OCI-M2 (cell line): ENCODE measurements at regions not wholly inside any gene's neighbourhood (a gene's known extent, or its start where the extent isn't known, plus 50 kb on each side); places are given as distances from the start of the nearest gene placed in this dataset.
"Not testable (repeated sequence)": the region's sequence is repeated elsewhere in the genome, so short reads cannot be mapped to it uniquely, and the experiment has no call there.

Experiments
- DNase-seq: peaks from one replicate; lab custom pipeline; 2025; ENCODE audit not compliant: unreplicated experiment; lab: John Stamatoyannopoulos, UW

- DNase-seq, result no peak
Observed at GRCh38 chr4:12399781-12400180, 971.1 kb upstream of the HS3ST1 start.

- no peak for DNase-seq
Observed at GRCh38 chr4:12393631-12394262, 965.1 kb upstream of the HS3ST1 start.

DNA sequence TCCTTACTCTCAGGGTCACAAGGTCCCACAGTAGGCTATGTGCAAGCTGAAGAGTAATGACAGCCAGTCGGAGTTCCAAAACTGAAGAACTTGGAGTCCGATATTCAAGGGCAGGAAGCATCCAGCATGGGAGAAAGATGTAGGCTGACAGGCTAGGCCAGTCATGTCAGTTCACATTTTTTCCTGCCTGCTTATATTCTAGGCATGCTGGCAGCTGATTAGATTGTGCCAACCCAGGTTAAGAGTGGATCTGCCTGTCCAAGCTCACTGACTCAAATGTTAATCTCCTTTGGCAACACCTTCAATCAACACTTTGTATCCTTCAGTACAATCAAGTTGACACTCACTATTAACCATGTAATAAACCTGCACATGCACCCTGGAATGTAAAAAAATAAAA, 960.9 kb upstream of the HS3ST1 start:
- DNase-seq, result no peak

GRCh38 chr4:12382567-12382966, 953.9 kb upstream of the HS3ST1 start:
- DNase-seq, result no peak

DNA sequence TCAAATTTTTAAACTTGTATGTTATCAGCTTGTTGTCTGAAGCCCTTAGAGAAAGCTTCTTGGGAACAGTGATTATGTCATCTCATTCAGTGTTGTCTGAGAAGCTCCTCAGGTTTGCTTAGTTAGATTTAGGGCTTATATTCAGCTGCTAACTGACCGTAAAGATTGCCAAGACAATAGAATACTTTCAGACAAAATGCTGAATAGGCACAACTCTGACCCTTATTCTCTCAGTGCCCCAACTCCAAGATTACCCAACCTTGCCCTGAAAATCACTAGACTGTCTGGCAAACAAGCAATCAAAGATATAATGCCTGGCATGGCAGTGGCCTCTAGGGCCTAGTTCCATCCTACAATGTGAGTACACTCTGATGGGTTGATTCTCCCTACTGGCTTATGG, 950.5 kb upstream of the HS3ST1 start:
- no peak for DNase-seq

DNA sequence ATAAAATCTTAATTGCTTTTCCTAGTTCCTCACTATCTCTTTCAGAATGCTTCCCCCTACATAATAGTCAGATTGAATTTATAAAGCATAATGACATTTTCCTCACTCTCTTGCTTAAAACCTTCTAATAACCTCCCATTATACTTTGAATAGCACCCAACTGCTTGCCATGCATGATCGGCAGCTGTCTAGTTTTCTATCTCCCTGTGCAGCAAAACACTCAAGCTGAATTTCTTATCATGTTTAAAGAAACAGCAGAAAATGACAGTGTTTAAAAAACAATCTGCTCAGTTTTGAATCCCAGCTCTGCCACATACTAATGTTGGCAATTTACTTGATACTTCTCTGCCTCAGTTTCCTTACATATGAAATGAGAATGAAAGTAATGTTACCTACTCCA, 947.1 kb upstream of the HS3ST1 start:
- no peak for DNase-seq

- DNase-seq, result not testable (repeated sequence)
Observed at GRCh38 chr4:12365869-12366268, 937.2 kb upstream of the HS3ST1 start.

DNA sequence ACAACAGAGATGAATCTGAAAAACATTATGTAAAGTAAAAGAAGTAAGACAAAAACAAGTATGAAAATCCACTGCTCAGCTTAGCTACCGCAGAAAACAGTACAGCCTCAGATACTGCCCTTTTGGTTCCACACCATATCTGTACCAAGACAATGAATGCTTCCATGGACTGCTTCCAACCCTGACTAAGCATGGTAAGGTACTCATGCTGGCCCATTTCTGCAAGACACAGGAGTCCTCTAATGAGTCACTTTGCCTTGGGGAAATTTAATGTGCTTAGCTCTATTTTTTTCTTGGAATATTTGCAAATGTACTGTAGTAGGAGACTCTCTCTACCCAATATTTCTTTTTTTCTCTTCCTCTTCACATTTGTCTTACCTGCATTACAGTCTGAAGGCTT, 931.7 kb upstream of the HS3ST1 start:
- no peak for DNase-seq

DNA sequence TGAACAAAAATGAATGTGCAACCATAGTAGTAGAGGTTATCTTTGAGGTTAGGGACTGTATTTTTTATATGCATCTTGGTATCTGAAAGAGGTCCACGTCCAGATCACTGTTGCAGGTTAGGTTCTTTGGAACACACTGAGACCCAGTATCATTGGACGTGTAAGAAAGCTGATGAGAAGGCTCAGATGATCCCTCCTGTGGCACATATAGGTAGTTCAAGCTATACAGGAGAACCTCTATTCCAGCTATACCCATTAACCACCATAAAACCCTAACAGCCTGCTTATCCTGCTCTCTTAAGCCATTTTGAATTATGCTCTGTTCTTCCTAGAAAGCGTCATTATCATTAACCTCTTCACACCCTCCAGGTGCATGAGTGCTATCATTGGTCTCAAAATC, 930.7 kb upstream of the HS3ST1 start:
- DNase-seq, result no peak

- DNase-seq, result not testable (repeated sequence)
Observed at GRCh38 chr4:12333083-12333482, 904.4 kb upstream of the HS3ST1 start.

DNA sequence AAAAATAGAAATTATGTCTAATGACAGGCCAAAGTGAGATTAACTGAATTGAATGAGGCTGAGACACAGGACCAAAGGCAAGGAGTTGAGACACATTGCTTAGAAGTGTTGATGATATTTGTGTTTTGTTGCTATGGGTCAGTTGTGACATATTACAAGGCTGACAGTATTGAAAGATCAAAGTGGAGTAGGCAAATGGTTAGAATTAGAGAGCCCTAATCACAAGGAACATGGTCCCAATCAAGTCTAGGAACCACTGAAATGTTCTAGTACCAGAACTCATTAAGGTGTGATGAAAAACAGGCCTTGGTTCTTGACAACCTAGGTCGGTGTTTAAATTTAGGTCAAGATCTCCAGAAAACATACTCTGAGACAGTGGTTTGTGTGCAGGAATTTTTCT, 896.3 kb upstream of the HS3ST1 start:
- DNase-seq, result no peak

DNA sequence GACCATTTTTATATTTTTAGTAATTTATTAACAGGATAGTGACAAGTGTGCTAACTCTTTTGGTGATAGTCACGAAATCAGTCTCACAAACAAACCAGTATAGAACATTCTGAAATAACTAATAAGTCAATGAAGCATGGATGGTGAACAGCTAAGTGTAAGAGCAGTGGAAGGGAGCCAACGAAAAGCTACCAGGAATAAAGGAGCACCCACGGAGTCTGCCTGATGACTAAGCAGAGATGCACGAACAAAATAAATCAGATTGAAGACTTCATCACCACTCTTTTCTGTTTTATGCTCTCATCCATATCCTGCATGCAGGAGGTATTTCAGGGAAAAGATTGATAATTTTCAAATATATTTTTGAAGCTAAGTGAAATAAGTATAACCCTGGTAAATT, 891.1 kb upstream of the HS3ST1 start:
- no peak for DNase-seq

- DNase-seq, result no peak
Observed at GRCh38 chr4:12304905-12305304, 876.2 kb upstream of the HS3ST1 start.

DNA sequence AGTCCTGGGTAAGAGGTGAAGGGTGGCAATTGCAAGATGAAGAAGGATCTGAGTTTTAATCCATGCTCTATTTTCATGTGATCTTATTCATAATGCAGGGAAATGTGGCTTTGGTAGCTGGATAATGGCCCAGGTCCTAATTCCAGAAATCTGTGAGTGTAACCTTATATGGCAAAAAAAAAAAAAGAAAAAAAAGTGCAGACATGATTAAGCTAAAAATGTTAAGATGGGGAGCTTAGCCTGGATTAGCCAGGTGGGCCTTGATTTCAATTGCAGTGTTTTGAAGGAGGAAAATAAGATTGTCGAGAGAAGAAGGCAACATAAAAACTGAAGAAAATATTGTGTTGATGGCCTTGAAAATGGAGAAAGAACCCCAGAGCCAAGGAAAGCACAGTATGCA, 867.7 kb upstream of the HS3ST1 start:
- DNase-seq, result no peak

DNA sequence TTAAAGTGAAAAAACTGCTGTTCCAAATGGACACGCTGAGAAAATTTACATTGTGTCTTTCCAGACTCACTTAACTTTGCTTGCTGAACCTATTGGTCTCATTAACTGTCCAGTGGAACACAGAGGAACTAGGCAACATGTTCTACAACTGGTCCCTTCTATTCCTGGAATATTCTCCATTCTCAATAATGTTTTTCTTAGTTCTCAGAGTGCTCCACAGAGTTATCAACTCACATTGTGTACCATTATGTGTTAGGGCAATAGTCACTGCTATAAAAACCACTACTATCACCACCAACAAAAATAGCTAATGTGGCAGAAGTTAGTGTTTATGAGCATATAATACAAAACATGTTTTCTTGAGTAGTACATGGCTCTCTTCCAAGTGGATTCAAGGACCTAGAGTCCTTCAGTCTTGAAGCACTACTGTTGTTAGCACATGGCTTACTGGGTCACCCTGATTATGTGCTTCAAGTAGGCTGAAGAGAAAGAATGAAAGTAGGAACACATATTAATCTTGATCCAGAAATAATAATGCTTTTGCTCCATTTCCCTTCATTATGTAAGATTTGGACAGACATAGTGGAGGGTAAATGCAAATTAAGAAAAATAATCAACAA, 865.3 kb upstream of the HS3ST1 start:
- DNase-seq, result no peak

GRCh38 chr4:12286351-12286750, 857.7 kb upstream of the HS3ST1 start:
- DNase-seq, result no peak

DNA sequence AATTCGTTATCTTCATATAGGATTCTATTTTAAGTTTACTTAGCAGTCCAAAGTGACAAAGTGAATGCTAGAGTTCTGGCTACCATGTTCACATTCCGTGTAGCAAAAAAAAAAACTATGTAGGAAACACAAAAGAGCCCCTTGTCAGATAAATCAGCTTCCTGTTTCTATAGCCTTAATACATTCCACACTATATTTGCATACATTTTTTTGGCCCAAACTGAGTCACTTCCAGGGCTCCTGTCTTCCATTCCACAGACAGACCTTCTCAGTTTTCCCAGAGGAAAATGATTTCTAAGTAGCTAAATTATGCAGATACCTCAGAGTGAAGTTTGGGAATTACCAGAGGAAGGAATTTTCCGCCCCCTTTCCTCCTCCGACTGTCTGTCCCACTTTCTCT, 841.9 kb upstream of the HS3ST1 start:
- no peak for DNase-seq

- DNase-seq, result no peak
Observed at GRCh38 chr4:12265554-12265953, 836.9 kb upstream of the HS3ST1 start.

- DNase-seq, result no peak
Observed at GRCh38 chr4:12260453-12260852, 831.8 kb upstream of the HS3ST1 start.

GRCh38 chr4:12244973-12245372, 816.3 kb upstream of the HS3ST1 start:
- DNase-seq, result no peak

DNA sequence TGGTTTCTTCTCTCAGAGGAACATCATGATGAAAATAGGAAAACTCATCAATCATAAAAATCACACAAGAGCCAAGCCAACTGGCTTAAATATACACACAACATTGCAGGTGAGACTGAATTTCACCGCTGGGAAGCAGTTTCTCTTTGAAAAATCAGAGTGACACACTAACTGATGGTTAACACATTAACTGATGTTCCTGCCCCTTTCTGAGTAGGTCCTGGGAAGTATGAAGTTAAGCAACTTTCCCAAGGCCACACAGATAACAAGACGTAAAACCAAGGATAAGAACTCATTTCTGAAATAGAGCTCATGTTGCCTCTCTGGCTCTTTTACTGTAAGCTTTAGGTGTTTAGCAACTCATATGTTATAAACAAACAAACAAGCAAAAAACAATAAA, 813.7 kb upstream of the HS3ST1 start:
- DNase-seq, result no peak

GRCh38 chr4:12239897-12240636, 811.4 kb upstream of the HS3ST1 start:
- DNase-seq, result no peak
